GM11168 (cell line): ENCODE measurements at regions not wholly inside any gene's neighbourhood (a gene's known extent, or its start where the extent isn't known, plus 50 kb on each side); places are given as distances from the start of the nearest gene placed in this dataset.

ENCODE experiments used
- in situ Hi-C: fragments of 300-500 bp; cut with MboI; formaldehyde crosslinking; loops from one replicate; pipeline ENCODE4 v1.12.0; 2022; ENCODE audit warnings: low sequenced_read_pairs; ENCODE audit not compliant: unreplicated experiment

- in situ Hi-C loops: no loop called here
Observed at GRCh38 chr18:26745288-26746181, 120.0 kb downstream of the AQP4 start.

- in situ Hi-C loops: no loop called here
Observed at GRCh38 chr18:26741758-26742157, 123.7 kb downstream of the AQP4 start.

- in situ Hi-C loops: no loop called here
Observed at GRCh38 chr18:26741048-26741447, 124.5 kb downstream of the AQP4 start.

- in situ Hi-C loops: no loop called here
Observed at GRCh38 chr18:26740396-26740795, 125.1 kb downstream of the AQP4 start.

- in situ Hi-C loops: no loop called here
Observed at GRCh38 chr18:26738706-26739105, 126.8 kb downstream of the AQP4 start.

GRCh38 chr18:26736301-26736700 is 129.2 kb downstream of the AQP4 start:
- in situ Hi-C loops: no loop called here

GRCh38 chr18:26734760-26735159 is 130.7 kb downstream of the AQP4 start:
- in situ Hi-C loops: no loop called here

GRCh38 chr18:26729449-26729848 is 136.1 kb downstream of the AQP4 start:
- in situ Hi-C loops: no loop called here

GRCh38 chr18:26729008-26729407 is 136.5 kb downstream of the AQP4 start:
- in situ Hi-C loops: no loop called here

- in situ Hi-C loops: no loop called here
Observed at GRCh38 chr18:26723981-26724380, 141.5 kb downstream of the AQP4 start.

- in situ Hi-C loops: no loop called here
Observed at GRCh38 chr18:26722565-26722931, 143.0 kb downstream of the AQP4 start.

GRCh38 chr18:26721854-26722564 is 143.5 kb downstream of the AQP4 start:
- in situ Hi-C loops: no loop called here

GRCh38 chr18:26719896-26720295 is 145.6 kb downstream of the AQP4 start:
- in situ Hi-C loops: no loop called here

GRCh38 chr18:26717123-26717719 is 148.3 kb downstream of the AQP4 start:
- in situ Hi-C loops: no loop called here

GRCh38 chr18:26714739-26715138 is 150.8 kb downstream of the AQP4 start:
- in situ Hi-C loops: no loop called here

- in situ Hi-C loops: no loop called here
Observed at GRCh38 chr18:26711756-26712155, 153.8 kb downstream of the AQP4 start.

GRCh38 chr18:26710470-26711096 is 154.9 kb downstream of the AQP4 start:
- in situ Hi-C loops: no loop called here

GRCh38 chr18:26709897-26710296 is 155.6 kb downstream of the AQP4 start:
- in situ Hi-C loops: no loop called here

GRCh38 chr18:26708806-26709716 is 156.4 kb downstream of the AQP4 start:
- in situ Hi-C loops: no loop called here

GRCh38 chr18:26706911-26707351 is 158.6 kb downstream of the AQP4 start:
- in situ Hi-C loops: no loop called here
